Progenitor cell of endocrine pancreas (in vitro differentiated cells): ENCODE measurements at regions not wholly inside any gene's neighbourhood (a gene's known extent, or its start where the extent isn't known, plus 50 kb on each side); places are given as distances from the start of the nearest gene placed in this dataset.

Experiments used
- DNase-seq: peaks from one replicate; pipeline ENCODE4 v3.0.0; 2021; ENCODE audit warnings: low spot score; ENCODE audit not compliant: unreplicated experiment
- H3K27ac Mint-ChIP-seq: 2 replicates; pipeline ENCODE4 v1.8.0; 2021; ENCODE audit warnings: mild to moderate bottlenecking, moderate library complexity, mixed read lengths
- H3K27me3 Mint-ChIP-seq: 2 replicates; pipeline ENCODE4 v1.8.0; 2021; ENCODE audit warnings: mixed read lengths
- H3K36me3 Mint-ChIP-seq: 2 replicates; pipeline ENCODE4 v1.8.0; 2022; ENCODE audit warnings: mixed read lengths; ENCODE audit not compliant: insufficient read depth
- H3K4me1 Mint-ChIP-seq: 2 replicates; pipeline ENCODE4 v1.8.0; 2021; ENCODE audit warnings: low read depth, mixed read lengths
- H3K4me3 Mint-ChIP-seq: 2 replicates; pipeline ENCODE4 v1.8.0; 2021; ENCODE audit warnings: low read depth, mild to moderate bottlenecking, moderate library complexity, mixed read lengths
- H3K9me3 Mint-ChIP-seq: 2 replicates; pipeline ENCODE4 v1.8.0; 2021; ENCODE audit warnings: low read depth, mixed read lengths
- TF ChIP-seq, protein P1 (sequence below): fragments of 200-600 bp; sonication (generic); IDR thresholded peaks from one replicate; pipeline ENCODE4 v1.5.0; 2021; ENCODE audit warnings: antibody characterized with exemption, mild to moderate bottlenecking; ENCODE audit not compliant: unreplicated experiment

DNA sequence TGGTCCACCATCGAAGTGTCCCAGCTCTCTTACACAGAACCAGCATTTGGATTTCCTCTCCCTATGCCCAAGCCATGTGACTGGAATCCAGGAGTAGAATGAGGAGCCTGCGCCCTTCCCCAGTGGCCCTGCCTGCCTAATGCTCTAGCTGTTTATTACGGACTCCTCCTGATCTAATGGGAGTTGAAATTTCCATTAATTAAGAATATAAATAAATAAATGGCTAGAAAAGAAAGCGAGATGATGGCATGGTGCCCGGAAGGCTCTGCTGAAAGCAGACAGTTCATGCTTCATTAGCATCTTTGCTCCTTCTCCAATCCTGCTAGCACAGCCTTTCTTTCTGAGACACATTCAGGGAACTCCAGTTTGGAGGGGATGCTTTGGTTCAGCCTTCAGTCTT is 216.2 kb downstream of the SEC16B start:
- Mint-ChIP-seq H3K4me3 (no peak overlapping the region), H3K36me3 (no peaks in the 10 kb centered on the region), H3K4me1 (no peaks in the 10 kb centered on the region), H3K9me3 (peaks cover 7% of the 10 kb centered on the region), H3K27me3 (peaks cover 20% of the 10 kb centered on the region), H3K27ac (no peak overlapping the region)
- TF ChIP-seq, protein P1, sequence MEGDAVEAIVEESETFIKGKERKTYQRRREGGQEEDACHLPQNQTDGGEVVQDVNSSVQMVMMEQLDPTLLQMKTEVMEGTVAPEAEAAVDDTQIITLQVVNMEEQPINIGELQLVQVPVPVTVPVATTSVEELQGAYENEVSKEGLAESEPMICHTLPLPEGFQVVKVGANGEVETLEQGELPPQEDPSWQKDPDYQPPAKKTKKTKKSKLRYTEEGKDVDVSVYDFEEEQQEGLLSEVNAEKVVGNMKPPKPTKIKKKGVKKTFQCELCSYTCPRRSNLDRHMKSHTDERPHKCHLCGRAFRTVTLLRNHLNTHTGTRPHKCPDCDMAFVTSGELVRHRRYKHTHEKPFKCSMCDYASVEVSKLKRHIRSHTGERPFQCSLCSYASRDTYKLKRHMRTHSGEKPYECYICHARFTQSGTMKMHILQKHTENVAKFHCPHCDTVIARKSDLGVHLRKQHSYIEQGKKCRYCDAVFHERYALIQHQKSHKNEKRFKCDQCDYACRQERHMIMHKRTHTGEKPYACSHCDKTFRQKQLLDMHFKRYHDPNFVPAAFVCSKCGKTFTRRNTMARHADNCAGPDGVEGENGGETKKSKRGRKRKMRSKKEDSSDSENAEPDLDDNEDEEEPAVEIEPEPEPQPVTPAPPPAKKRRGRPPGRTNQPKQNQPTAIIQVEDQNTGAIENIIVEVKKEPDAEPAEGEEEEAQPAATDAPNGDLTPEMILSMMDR, result no peak
- no peak for DNase-seq

DNA sequence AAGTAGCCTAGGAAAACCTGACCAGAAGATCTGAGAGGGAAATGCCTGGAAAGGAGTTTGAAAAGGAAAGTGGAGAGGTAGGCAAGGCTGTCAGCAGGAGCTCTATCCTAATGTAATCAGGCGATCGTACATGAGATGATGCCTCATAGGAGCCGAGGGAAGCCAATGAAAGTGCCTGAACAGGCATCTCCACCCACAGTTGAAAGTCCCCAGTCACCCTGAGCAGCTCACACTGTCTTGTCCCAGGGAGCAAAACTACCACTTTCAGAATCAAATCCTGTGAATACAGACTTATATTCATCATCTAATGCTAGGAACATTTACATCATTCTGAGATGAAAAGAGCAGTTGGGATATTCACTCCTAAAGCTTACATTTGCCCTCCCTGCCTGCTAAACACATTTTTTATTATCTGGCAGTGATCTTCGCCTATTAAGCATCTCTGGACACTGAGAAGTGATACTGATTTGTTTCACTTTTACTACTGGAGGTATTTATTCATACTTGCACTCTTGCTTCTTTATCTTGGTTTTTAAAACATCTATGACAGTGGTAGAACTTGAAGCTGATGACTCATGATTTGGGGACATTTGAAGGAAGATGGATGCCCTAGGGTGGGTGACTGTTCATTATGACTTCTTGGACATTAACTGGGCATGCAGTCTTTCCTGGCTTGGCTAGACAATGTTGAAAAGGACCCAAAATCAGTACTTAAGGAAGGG is 221.6 kb downstream of the SEC16B start:
- TF ChIP-seq, protein P1, result no peak
- Mint-ChIP-seq H3K36me3 (no peaks in the 10 kb centered on the region), H3K27me3 (no peaks in the 10 kb centered on the region), H3K4me1 (peaks cover 4% of the 10 kb centered on the region), H3K4me3 (no peak overlapping the region), H3K9me3 (no peaks in the 10 kb centered on the region), H3K27ac (no peak overlapping the region)
- DNase-seq, result no peak

GRCh38 chr1:177746155-177746554 is 223.7 kb downstream of the SEC16B start:
- H3K36me3 Mint-ChIP-seq, result no peaks in the 10 kb centered on the region
- no peak overlapping the region for H3K27ac Mint-ChIP-seq
- no peaks in the 10 kb centered on the region for H3K27me3 Mint-ChIP-seq
- TF ChIP-seq, protein P1, result no peak
- peaks cover 4% of the 10 kb centered on the region for H3K4me1 Mint-ChIP-seq
- no peak overlapping the region for H3K4me3 Mint-ChIP-seq
- H3K9me3 Mint-ChIP-seq, result no peaks in the 10 kb centered on the region
- no peak for DNase-seq

DNA sequence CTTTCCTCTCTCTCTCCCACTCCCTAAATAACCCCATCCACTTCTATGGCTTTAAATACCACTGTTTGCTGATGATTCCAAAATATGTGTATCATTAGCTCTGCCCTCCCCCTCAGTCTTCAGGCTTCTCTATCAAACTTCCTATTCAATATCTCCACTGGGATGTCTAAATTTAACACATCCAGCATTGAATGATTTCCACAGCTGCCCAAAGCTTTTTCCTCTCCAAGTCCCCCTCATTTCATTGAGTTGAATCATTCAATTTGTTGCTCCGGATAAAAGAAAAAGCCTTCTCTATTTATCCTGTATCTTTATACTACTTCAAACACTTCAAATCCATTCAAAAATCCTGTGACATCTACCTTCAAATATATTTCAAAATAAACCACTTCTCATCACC is 225.0 kb downstream of the SEC16B start:
- H3K27me3 Mint-ChIP-seq, result no peaks in the 10 kb centered on the region
- no peaks in the 10 kb centered on the region for H3K36me3 Mint-ChIP-seq
- no peak for DNase-seq
- peaks cover 4% of the 10 kb centered on the region for H3K4me1 Mint-ChIP-seq
- H3K9me3 Mint-ChIP-seq, result no peaks in the 10 kb centered on the region
- H3K27ac Mint-ChIP-seq, result no peak overlapping the region
- no peak overlapping the region for H3K4me3 Mint-ChIP-seq
- TF ChIP-seq, protein P1, result no peak

DNA sequence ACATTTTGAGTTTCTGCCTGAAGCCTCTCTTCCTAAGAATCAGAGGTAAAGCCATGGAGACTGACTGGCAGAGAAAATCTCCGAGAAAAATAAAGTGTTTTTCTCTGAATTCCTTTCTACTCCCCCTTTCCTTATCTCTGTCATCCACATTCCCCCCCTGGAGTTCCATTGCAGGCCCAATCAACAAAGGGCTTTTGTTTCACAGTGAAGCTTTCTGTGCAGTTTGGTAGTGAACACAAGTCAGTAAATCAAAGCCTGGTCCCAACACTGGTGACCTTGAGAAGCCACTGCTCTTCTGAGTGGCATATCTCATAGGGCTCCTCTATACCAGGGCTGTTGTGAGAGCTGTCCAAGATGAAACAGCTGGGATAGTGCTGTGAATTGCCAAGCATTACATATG is 228.4 kb downstream of the SEC16B start:
- TF ChIP-seq, protein P1, result no peak
- Mint-ChIP-seq H3K27ac (no peak overlapping the region), H3K9me3 (no peaks in the 10 kb centered on the region), H3K4me1 (peaks cover 8% of the 10 kb centered on the region), H3K4me3 (no peak overlapping the region), H3K36me3 (no peaks in the 10 kb centered on the region), H3K27me3 (no peaks in the 10 kb centered on the region)
- DNase-seq, result no peak
